HG03103 (cell line): ENCODE measurements at regions not wholly inside any gene's neighbourhood (a gene's known extent, or its start where the extent isn't known, plus 50 kb on each side); places are given as distances from the start of the nearest gene placed in this dataset.

Experiments
- ATAC-seq: cut with Tn5 transposase; IDR thresholded peaks from one replicate; pipeline ENCODE4 v1.9.1; 2021; ENCODE audit warnings: low read depth; ENCODE audit not compliant: unreplicated experiment

GRCh38 chr7:33806298-33807154 lies 98.8 kb upstream of the BMPER start:
- ATAC-seq = no peak

- ATAC-seq = no peak
Observed at GRCh38 chr7:33807155-33807530, 98.2 kb upstream of the BMPER start.

GRCh38 chr7:33807779-33808482 lies 97.4 kb upstream of the BMPER start:
- peak; percentile 76 for ATAC-seq

GRCh38 chr7:33809228-33809627 lies 96.1 kb upstream of the BMPER start:
- ATAC-seq = no peak

- no peak for ATAC-seq
Observed at GRCh38 chr7:33810356-33810755, 95.0 kb upstream of the BMPER start.

GRCh38 chr7:33813331-33813730 lies 92.0 kb upstream of the BMPER start:
- ATAC-seq = no peak

GRCh38 chr7:33814400-33814799 lies 90.9 kb upstream of the BMPER start:
- ATAC-seq = no peak

- no peak for ATAC-seq
Observed at GRCh38 chr7:33814936-33815335, 90.4 kb upstream of the BMPER start.

GRCh38 chr7:33815336-33815735 lies 90.0 kb upstream of the BMPER start:
- ATAC-seq = no peak

- no peak for ATAC-seq
Observed at GRCh38 chr7:33816106-33816505, 89.2 kb upstream of the BMPER start.

GRCh38 chr7:33819658-33820057 lies 85.7 kb upstream of the BMPER start:
- no peak for ATAC-seq

GRCh38 chr7:33820206-33820605 lies 85.1 kb upstream of the BMPER start:
- ATAC-seq = no peak

- ATAC-seq = no peak
Observed at GRCh38 chr7:33821970-33822369, 83.4 kb upstream of the BMPER start.

- ATAC-seq = no peak
Observed at GRCh38 chr7:33823913-33824312, 81.4 kb upstream of the BMPER start.

GRCh38 chr7:33824911-33825459 lies 80.4 kb upstream of the BMPER start:
- no peak for ATAC-seq

- no peak for ATAC-seq
Observed at GRCh38 chr7:33825644-33826043, 79.7 kb upstream of the BMPER start.

GRCh38 chr7:33829536-33829935 lies 75.8 kb upstream of the BMPER start:
- no peak for ATAC-seq

GRCh38 chr7:33831389-33832141 lies 73.8 kb upstream of the BMPER start:
- no peak for ATAC-seq

GRCh38 chr7:33832271-33832721 lies 73.0 kb upstream of the BMPER start:
- no peak for ATAC-seq

GRCh38 chr7:33836797-33837355 lies 68.5 kb upstream of the BMPER start:
- ATAC-seq = no peak
